ENCODE measurements at regions not wholly inside any gene's neighbourhood (a gene's known extent, or its start where the extent isn't known, plus 50 kb on each side); places are given as distances from the start of the nearest gene placed in this dataset.

- no peak for DNase-seq
Observed at GRCh38 chr10:43012578-43012977, 64.3 kb upstream of the RET start.

- no peak for DNase-seq
Observed at GRCh38 chr10:43013065-43013464, 63.8 kb upstream of the RET start.

- DNase-seq, result no peak
Observed at GRCh38 chr10:43024524-43024923, 52.3 kb upstream of the RET start.

DNA sequence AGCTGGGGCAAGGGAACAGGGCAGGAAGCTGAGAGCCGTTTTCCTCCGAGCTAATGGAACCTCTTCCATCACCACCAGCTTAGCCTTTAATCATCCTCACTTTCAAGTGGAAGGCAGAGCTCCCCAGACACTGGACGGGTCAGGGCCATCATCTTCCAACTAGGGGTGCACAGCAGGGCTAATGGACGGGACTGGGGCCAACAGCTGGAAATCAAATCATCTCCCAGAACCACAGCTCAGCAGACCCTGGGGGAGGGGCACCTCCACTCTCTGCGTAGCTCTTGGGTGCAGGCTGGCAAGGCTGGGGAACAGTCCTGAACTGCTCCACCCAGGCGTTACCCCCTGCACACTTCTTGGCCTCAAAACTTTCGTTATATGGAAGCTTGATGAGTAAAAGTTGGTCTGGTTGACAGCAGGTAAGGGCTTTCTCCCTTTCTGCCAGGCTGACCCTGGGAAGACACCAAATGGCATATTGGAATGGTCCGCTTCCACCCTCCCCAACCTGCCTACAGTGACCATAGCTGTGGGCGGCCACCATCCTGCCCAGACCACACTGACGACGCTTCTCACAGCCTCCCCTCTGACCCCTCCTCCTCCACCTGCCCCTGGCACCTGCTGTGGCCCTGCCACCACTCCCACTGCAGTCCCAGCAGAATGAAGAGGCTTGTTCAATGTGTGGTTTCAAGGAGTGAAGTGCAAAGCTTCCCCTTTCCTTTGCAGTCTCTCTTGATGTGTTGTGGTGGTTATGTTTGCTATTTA is 51.7 kb upstream of the RET start:
- no peak for DNase-seq

- no peak for DNase-seq
Observed at GRCh38 chr10:43026039-43026973, 50.6 kb upstream of the RET start.

All from CD4-positive, alpha-beta T cell treated with Interferon alpha-2 for 1 hour (primary cell).